ENCODE measurements at regions not wholly inside any gene's neighbourhood (a gene's known extent, or its start where the extent isn't known, plus 50 kb on each side); places are given as distances from the start of the nearest gene placed in this dataset.

DNA sequence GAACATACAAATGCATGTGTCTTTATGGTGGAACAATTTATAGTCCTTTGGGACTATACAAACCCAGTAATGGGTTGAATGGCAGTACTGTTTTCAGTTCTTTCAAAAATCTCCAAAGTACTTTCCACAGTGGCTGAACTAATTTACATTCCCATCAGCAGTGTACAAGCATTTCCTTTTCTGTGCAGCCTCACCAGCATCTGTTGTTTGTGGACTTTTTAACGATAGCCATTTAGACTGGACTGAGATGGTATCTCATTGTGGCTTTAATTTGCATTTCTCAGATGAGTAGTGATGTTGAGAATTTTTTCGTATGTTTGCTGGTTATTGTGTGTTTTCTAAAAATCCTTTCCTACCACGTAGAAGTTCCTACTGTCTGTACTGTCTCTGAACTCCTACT is 327.2 kb upstream of the ZFP64 start:
- TF ChIP-seq TAF1 (IDR thresholded peaks at IDR 0.05; ENCODE audit: borderline replicate concordance, low read depth, low read length): no peak
- no peak for TF ChIP-seq POLR2A (IDR thresholded peaks at IDR 0.05; ENCODE audit: low read depth, low read length)

All from GM12892 (cell line).